ENCODE measurements at regions not wholly inside any gene's neighbourhood (a gene's known extent, or its start where the extent isn't known, plus 50 kb on each side); places are given as distances from the start of the nearest gene placed in this dataset.

- H3K4me3 Mint-ChIP-seq (ENCODE audit: unreplicated experiment) = no peak overlapping the region
- no peak for DNase-seq (ENCODE audit: low spot score)
- H3K27ac Mint-ChIP-seq (ENCODE audit: unreplicated experiment) = no peak overlapping the region
- no peaks in the 10 kb centered on the region for H3K27me3 Mint-ChIP-seq (ENCODE audit: low read depth)
- TF ChIP-seq CTCF (IDR thresholded peaks at IDR 0.05) = no peak
- H3K9me3 Mint-ChIP-seq (ENCODE audit: low read depth) = peaks cover 26% of the 10 kb centered on the region
- no peaks in the 10 kb centered on the region for H3K4me1 Mint-ChIP-seq (ENCODE audit: low read depth)
- peaks cover 6% of the 10 kb centered on the region for H3K36me3 Mint-ChIP-seq (ENCODE audit: low read depth)
Observed at GRCh38 chr7:17429579-17429978, 131.1 kb downstream of the AHR start.

GRCh38 chr7:17432793-17433192 is 134.3 kb downstream of the AHR start:
- Mint-ChIP-seq H3K36me3 (ENCODE audit: low read depth) (peaks cover 6% of the 10 kb centered on the region), H3K27me3 (ENCODE audit: low read depth) (no peaks in the 10 kb centered on the region), H3K4me1 (ENCODE audit: low read depth) (no peaks in the 10 kb centered on the region), H3K27ac (ENCODE audit: unreplicated experiment) (no peak overlapping the region), H3K4me3 (ENCODE audit: unreplicated experiment) (no peak overlapping the region), H3K9me3 (ENCODE audit: low read depth) (peaks cover 17% of the 10 kb centered on the region)
- DNase-seq (ENCODE audit: low spot score) = no peak
- no peak for TF ChIP-seq CTCF (IDR thresholded peaks at IDR 0.05)

- H3K27ac Mint-ChIP-seq (ENCODE audit: unreplicated experiment) = no peak overlapping the region
- no peak overlapping the region for H3K4me3 Mint-ChIP-seq (ENCODE audit: unreplicated experiment)
Observed at GRCh38 chr7:17434191-17434590, 135.7 kb downstream of the AHR start.

GRCh38 chr7:17434841-17435692 is 136.6 kb downstream of the AHR start:
- Mint-ChIP-seq H3K4me1 (ENCODE audit: low read depth) (peaks cover 7% of the 10 kb centered on the region), H3K27me3 (ENCODE audit: low read depth) (no peaks in the 10 kb centered on the region), H3K9me3 (ENCODE audit: low read depth) (no peaks in the 10 kb centered on the region), H3K36me3 (ENCODE audit: low read depth) (no peaks in the 10 kb centered on the region), H3K4me3 (ENCODE audit: unreplicated experiment) (no peak overlapping the region), H3K27ac (ENCODE audit: unreplicated experiment) (no peak overlapping the region)
- no peak for DNase-seq (ENCODE audit: low spot score)
- no peak for TF ChIP-seq CTCF (IDR thresholded peaks at IDR 0.05)

More at GRCh38 chr7:17434191-17434590, 135.7 kb downstream of the AHR start:
- peaks cover 3% of the 10 kb centered on the region for H3K9me3 Mint-ChIP-seq (ENCODE audit: low read depth)
- no peak for TF ChIP-seq CTCF (IDR thresholded peaks at IDR 0.05)
- peaks cover 7% of the 10 kb centered on the region for H3K4me1 Mint-ChIP-seq (ENCODE audit: low read depth)
- no peaks in the 10 kb centered on the region for H3K27me3 Mint-ChIP-seq (ENCODE audit: low read depth)
- DNase-seq (ENCODE audit: low spot score) = no peak
- no peaks in the 10 kb centered on the region for H3K36me3 Mint-ChIP-seq (ENCODE audit: low read depth)

- DNase-seq (ENCODE audit: low spot score) = no peak
- TF ChIP-seq CTCF (IDR thresholded peaks at IDR 0.05) = no peak
- Mint-ChIP-seq H3K9me3 (ENCODE audit: low read depth) (no peaks in the 10 kb centered on the region), H3K36me3 (ENCODE audit: low read depth) (no peaks in the 10 kb centered on the region), H3K27me3 (ENCODE audit: low read depth) (no peaks in the 10 kb centered on the region), H3K27ac (ENCODE audit: unreplicated experiment) (no peak overlapping the region), H3K4me3 (ENCODE audit: unreplicated experiment) (no peak overlapping the region), H3K4me1 (ENCODE audit: low read depth) (peaks cover 16% of the 10 kb centered on the region)
Observed at GRCh38 chr7:17436126-17436525, 137.7 kb downstream of the AHR start.

All from chondrocyte (in vitro differentiated cells).